ENCODE measurements at regions not wholly inside any gene's neighbourhood (a gene's known extent, or its start where the extent isn't known, plus 50 kb on each side); places are given as distances from the start of the nearest gene placed in this dataset.

GRCh38 chr15:95097361-95097760 lies 866.0 kb downstream of the MCTP2 start:
- TF ChIP-seq CTCF (optimal IDR thresholded peaks at IDR 0.05 in 1 of 3, IDR thresholded peaks at IDR 0.05 in 1 of 3, conservative IDR thresholded peaks at IDR 0.05 in 1 of 3; ENCODE audit: extremely low read depth in 1 of 3, insufficient read depth in 2 of 3, low read length in 3 of 3) (no peak), EZH2 (IDR thresholded peaks at IDR 0.05; ENCODE audit: low read length) (no peak)

Measured in keratinocyte (primary cell).